ENCODE measurements at regions not wholly inside any gene's neighbourhood (a gene's known extent, or its start where the extent isn't known, plus 50 kb on each side); places are given as distances from the start of the nearest gene placed in this dataset.

DNA sequence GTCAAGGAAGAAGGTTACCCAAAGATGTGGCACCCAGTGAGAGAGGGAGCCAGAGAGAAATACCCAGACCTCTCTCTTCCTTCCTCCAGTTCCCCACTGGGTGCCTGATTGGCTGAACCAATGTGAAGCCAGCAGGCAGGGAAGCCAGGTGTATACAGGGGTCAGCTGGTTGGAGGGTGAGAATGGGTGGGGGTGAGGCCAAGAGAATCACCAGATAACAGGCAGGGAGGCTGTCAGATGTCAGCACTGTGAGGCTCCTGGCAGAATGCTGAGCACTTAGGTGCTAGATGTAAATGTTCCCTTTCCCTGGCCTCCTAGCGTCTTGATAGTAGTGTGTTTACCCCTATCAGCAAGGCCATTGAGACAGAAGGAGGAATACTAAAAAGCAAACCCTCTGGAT, 104.0 kb upstream of the MGAT5 start:
- no peaks in the 10 kb centered on the region for H3K27me3 ChIP-seq
- H3K4me3 ChIP-seq = no peak overlapping the region
- H3K36me3 ChIP-seq = no peaks in the 10 kb centered on the region
- H3K4me1 ChIP-seq = peaks cover 0 to 11% (median 7%) of the 10 kb centered on the region in 4 donors
- H3K27ac ChIP-seq = no peak overlapping the region
- intact Hi-C loops (cut with DNase I) = no loop called here
- TF ChIP-seq POLR2A (IDR thresholded peaks at IDR 0.05) (no peak), EP300 (IDR thresholded peaks at IDR 0.05) (no peak), POLR2AphosphoS5 (IDR thresholded peaks at IDR 0.05) (no peak)
- TF ChIP-seq, protein P1, sequence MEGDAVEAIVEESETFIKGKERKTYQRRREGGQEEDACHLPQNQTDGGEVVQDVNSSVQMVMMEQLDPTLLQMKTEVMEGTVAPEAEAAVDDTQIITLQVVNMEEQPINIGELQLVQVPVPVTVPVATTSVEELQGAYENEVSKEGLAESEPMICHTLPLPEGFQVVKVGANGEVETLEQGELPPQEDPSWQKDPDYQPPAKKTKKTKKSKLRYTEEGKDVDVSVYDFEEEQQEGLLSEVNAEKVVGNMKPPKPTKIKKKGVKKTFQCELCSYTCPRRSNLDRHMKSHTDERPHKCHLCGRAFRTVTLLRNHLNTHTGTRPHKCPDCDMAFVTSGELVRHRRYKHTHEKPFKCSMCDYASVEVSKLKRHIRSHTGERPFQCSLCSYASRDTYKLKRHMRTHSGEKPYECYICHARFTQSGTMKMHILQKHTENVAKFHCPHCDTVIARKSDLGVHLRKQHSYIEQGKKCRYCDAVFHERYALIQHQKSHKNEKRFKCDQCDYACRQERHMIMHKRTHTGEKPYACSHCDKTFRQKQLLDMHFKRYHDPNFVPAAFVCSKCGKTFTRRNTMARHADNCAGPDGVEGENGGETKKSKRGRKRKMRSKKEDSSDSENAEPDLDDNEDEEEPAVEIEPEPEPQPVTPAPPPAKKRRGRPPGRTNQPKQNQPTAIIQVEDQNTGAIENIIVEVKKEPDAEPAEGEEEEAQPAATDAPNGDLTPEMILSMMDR (IDR thresholded peaks at IDR 0.05) = no peak
- 49 to 86% methylated on average over 1 of the region's 1 CpG for WGBS, 2 donors
- no peak for DNase-seq
- H3K9me3 ChIP-seq = no peaks in the 10 kb centered on the region

DNA sequence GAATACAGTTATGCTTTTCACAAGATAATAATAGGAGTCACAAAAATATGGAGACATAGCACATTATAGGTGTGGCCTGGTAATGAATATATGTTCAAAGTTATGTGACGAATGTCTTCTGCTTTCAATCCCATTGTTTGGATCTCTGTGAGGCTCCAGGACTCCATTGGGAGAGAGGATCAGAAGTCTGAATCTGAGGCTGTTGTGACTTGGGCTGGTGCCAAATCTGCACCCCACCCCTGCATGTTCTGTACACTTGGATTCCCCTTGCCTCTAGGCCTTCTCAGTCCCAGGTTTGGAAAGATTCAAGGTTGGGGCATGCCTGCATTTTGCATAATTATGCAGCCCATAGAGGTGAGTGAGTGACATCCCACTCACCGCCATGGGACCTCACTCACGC, 103.1 kb upstream of the MGAT5 start:
- Histone ChIP-seq H3K9me3 (no peaks in the 10 kb centered on the region), H3K27me3 (no peaks in the 10 kb centered on the region), H3K36me3 (no peaks in the 10 kb centered on the region), H3K27ac (no peak overlapping the region), H3K4me1 (peaks cover 0 to 11% (median 9%) of the 10 kb centered on the region in 4 donors), H3K4me3 (no peak overlapping the region)
- 95% methylated on average over 3 of the region's 3 CpGs for WGBS, 2 donors
- intact Hi-C loops (cut with DNase I) = no loop called here
- TF ChIP-seq EP300 (IDR thresholded peaks at IDR 0.05) (no peak), POLR2A (IDR thresholded peaks at IDR 0.05) (no peak), POLR2AphosphoS5 (IDR thresholded peaks at IDR 0.05) (no peak)
- TF ChIP-seq, protein P1 (IDR thresholded peaks at IDR 0.05) = no peak
- DNase-seq = no peak

DNA sequence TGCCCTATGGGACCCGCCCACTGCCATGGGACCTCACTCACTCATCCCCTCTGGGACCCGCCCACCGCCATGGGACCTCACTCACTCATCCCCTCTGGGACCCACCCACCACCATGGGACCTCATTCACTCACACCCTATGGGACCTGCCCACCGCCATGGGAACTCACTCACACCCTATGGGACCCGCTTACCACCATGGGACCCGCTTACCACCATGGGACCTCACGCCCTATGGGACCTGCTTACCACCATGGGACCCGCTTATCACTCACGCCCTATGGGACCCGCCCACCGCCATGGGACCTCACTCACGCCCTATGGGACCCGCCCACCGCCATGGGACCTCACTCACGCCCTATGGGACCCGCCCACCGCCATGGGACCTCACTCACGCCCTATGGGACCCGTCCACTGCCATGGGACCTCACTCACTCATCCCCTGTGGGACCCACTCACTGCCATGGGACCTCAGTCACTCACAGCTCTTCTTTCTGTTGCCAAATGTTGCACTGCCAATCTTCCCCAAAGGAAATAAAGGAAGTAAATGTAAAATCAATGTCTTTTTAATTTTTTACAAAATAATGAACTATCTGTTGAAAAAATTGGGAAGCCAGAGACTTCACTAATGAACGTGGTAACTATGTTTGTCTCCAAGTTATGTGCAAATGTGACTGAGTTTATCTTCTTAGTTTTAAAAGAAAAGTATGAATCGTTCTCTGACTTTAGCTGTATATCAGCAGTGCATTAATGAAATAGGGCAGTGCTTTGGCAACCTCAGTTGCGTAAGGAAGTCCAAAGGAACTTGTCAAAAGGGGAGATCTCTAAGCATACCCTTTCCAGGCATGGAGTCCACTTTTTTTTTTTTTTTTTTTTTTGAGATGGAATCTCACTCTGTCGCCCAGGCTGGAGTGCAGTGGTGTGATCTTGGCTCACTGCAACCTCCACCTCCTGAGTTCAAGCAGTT, 101.5 kb upstream of the MGAT5 start:
- WGBS, 2 donors = 94% methylated on average over 23 of the region's 23 CpGs
- no peak overlapping the region for H3K27ac ChIP-seq
- H3K4me1 ChIP-seq = peaks cover 0 to 3% (median under 1%) of the 10 kb centered on the region in 4 donors
- H3K27me3 ChIP-seq = no peaks in the 10 kb centered on the region
- no peaks in the 10 kb centered on the region for H3K9me3 ChIP-seq
- TF ChIP-seq POLR2AphosphoS5 (IDR thresholded peaks at IDR 0.05) (no peak), EP300 (IDR thresholded peaks at IDR 0.05) (no peak), POLR2A (IDR thresholded peaks at IDR 0.05) (no peak)
- TF ChIP-seq, protein P1 (IDR thresholded peaks at IDR 0.05) = no peak
- intact Hi-C loops (cut with DNase I) = no loop called here
- H3K4me3 ChIP-seq = no peak overlapping the region
- no peaks in the 10 kb centered on the region for H3K36me3 ChIP-seq
- DNase-seq = no peak

DNA sequence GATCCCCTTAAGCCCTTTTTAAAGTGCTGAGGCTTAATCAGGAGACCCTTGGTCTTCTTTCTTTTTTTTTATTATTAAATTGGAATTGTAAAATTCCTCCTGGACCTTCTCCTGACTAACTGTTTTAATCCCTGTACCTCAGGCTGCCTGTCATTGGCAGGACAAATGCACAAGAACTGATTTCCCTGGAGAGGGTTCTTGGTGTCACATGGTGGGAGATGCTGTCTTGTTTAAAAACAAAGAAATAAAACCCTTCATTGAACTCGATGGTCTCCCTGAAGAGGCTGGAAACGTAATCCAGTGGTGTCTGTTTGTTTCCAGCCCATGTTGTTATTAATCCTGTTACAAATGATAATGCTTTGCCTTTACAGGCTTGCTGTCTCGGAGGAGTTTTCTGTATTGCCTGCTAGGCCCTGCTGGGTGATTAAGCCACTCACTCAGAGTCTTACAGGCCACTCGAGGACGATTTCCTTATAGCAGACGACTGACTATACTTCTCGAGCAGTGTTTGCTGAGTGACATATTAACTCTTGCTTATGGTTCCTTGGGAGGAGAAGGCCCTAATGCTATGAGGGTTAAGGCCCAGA, 100.5 kb upstream of the MGAT5 start:
- H3K27me3 ChIP-seq = no peaks in the 10 kb centered on the region
- no peak overlapping the region for H3K4me3 ChIP-seq
- 45 to 77% methylated on average over 7 of the region's 7 CpGs for WGBS, 2 donors
- no peaks in the 10 kb centered on the region for H3K36me3 ChIP-seq
- peaks cover 0 to 3% (median 0%) of the 10 kb centered on the region in 4 donors for H3K4me1 ChIP-seq
- no peaks in the 10 kb centered on the region for H3K9me3 ChIP-seq
- no peak for DNase-seq
- intact Hi-C loops (cut with DNase I) = no loop called here
- TF ChIP-seq POLR2A (IDR thresholded peaks at IDR 0.05) = no peak
- no peak overlapping the region for H3K27ac ChIP-seq

DNA sequence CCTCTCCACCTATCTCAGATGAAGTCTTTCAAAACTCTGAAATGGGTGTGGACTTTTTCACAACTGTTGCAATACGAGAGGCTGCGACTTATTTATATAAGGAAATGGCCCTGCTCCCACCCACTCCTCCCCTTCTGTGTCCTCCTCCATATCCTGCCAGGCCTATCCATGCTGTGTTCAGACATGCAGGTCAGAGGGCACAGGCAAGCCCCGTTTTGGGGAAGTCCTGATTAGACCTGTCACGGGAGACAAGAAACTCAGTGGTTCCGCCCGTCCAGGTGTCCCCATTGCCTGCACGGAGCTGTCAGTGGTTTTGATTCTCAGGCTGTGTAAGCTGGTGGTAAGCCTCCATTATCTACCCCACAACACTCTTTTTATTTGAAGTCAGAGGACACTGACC, 99.6 kb upstream of the MGAT5 start:
- Histone ChIP-seq H3K9me3 (no peaks in the 10 kb centered on the region), H3K27me3 (no peaks in the 10 kb centered on the region), H3K36me3 (no peaks in the 10 kb centered on the region), H3K4me3 (no peak overlapping the region), H3K27ac (no peak overlapping the region), H3K4me1 (peaks cover 0 to 3% (median 0%) of the 10 kb centered on the region in 4 donors)
- no peak for DNase-seq
- 46 to 56% methylated on average over 7 of the region's 7 CpGs for WGBS, 2 donors
- TF ChIP-seq, protein P1 (IDR thresholded peaks at IDR 0.05) = no peak
- TF ChIP-seq POLR2A (IDR thresholded peaks at IDR 0.05) (no peak), EP300 (IDR thresholded peaks at IDR 0.05) (no peak), POLR2AphosphoS5 (IDR thresholded peaks at IDR 0.05) (no peak)
- intact Hi-C loops (cut with DNase I) = no loop called here
